ENCODE measurements at regions not wholly inside any gene's neighbourhood (a gene's known extent, or its start where the extent isn't known, plus 50 kb on each side); places are given as distances from the start of the nearest gene placed in this dataset.

DNA sequence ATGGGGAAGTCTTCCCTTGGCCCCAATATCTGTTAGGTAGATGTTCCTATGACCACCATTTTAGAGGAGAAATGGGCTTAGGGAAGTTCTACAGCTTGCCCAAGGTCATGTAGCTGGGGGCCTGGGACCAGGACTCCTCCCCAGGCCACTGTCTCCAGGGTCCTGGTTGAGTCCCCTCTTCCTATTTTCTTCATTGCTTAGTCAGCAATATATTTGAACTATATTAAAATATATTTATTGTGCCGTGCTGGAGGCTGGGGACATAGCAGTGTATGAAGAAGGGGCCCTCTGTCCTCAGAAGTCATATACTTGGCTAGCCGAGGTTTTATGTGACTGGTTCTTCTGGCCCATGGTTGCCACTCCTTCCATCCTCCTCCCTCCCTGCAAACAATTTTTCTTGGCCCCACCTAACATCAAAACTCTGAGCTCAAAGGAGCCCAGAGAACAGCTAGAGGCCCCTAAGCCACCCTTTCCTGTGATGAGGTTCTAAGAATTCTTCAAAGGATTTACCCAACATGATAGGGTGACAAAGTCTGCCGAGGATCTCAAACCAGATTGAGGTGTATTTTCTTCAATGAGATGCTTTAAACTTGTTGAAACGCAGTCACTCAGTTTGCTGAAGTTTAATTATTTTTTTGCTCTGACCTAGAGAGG lies 121.2 kb upstream of the RASGRP1 start:
- TF ChIP-seq EZH2 (IDR thresholded peaks at IDR 0.05; ENCODE audit: insufficient read depth, poor library complexity, severe bottlenecking) = no peak
- TF ChIP-seq EZH2phosphoT487 (IDR thresholded peaks at IDR 0.05; ENCODE audit: insufficient read depth, low read depth) = no peak
